Prostate gland (tissue), 2 donors: ENCODE measurements at regions not wholly inside any gene's neighbourhood (a gene's known extent, or its start where the extent isn't known, plus 50 kb on each side); places are given as distances from the start of the nearest gene placed in this dataset.

Experiments
- DNase-seq: peaks from one replicate; pipeline ENCODE4 v3.0.0-alpha.2; 2019; ENCODE audit warnings: low spot score
- H3K27ac ChIP-seq, 2 donors: fragments of 200-600 bp; sonication (generic); 2 replicates each; pipeline ENCODE4 v1.5.1; 2017 to 2019
- H3K27me3 ChIP-seq: fragments of 200-600 bp; sonication (generic); replicated peaks from 2 replicates; pipeline ENCODE4 v1.5.1; 2019; ENCODE audit not compliant: insufficient read depth
- H3K36me3 ChIP-seq, 2 donors: fragments of 200-600 bp; sonication (generic); 1 replicate in 1 of 2; 2 replicates in 1 of 2; pipeline versions ENCODE4 v1.5.1 to v1.8.1; 2017 to 2019
- H3K4me1 ChIP-seq: fragments of 200-600 bp; sonication (generic); replicated peaks from 2 replicates; pipeline ENCODE4 v1.5.1; 2019
- H3K4me3 ChIP-seq, 2 donors: fragments of 200-600 bp; sonication (generic); 2 replicates each; pipeline ENCODE4 v1.5.1; 2017 to 2019
- H3K9me3 ChIP-seq: fragments of 200-600 bp; sonication (generic); 2 replicates; pipeline ENCODE4 v1.5.1; 2017
- POLR2A ChIP-seq: fragments of 450-650 bp; IDR thresholded peaks from one replicate; pipeline ENCODE4 v1.6.1; 2016; ENCODE audit warnings: antibody characterized with exemption, mild to moderate bottlenecking
- POLR2AphosphoS5 ChIP-seq: sonication (generic); formaldehyde crosslinking; IDR thresholded peaks from one replicate; pipeline ENCODE4 v1.6.1; 2017; ENCODE audit warnings: antibody characterized with exemption
- WGBS: methylation state at CpG from one replicate; pipeline ENCODE4 v1.1.5; 2018; 5-methylcytosine and 5-hydroxymethylcytosine counted together
- intact Hi-C: fragments of 100-400 bp; cut with DNase I; formaldehyde crosslinking; loops from one replicate; pipeline ENCODE4 v1.14.2; 2022
- TF ChIP-seq, protein P1 (sequence below), 4 experiments: fragments of 200-600 bp in 2 of 4; fragments of 450-650 bp in 2 of 4; sonication (generic) in 2 of 4; IDR thresholded peaks; 1 replicate in 3 of 4; 2 replicates in 1 of 4; pipeline ENCODE4 v1.5.1; 2016 to 2019; ENCODE audit warnings: antibody characterized with exemption in 4 of 4, mild to moderate bottlenecking in 2 of 4, moderate library complexity in 2 of 4

DNA sequence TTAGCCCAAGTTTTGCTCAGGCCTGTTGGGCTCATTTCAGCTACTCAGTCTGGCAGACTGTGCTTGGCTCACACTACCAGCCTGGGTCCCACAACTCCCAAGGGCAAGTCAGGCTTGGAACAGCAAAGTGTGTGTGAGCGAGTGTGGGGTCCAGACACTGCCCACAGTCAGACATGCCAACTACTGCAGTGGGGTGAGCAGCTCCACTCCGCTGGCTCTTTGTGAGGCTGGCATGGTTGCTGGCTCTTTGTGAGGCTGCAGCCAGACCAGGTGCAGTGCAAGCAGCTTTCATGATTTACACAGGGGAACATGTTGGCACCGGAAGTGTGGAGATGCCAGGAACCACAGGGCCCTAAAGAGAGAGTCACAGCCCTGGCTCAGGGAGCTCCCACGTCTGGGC is 606.7 kb upstream of the FAM174A start:
- WGBS, result 41% methylated on average over 3 of the region's 4 CpGs
- Histone ChIP-seq H3K27ac (no peak overlapping the region), H3K9me3 (no peaks in the 10 kb centered on the region), H3K36me3 (no peaks in the 10 kb centered on the region), H3K4me1 (no peaks in the 10 kb centered on the region), H3K27me3 (no peaks in the 10 kb centered on the region), H3K4me3 (no peak overlapping the region)
- TF ChIP-seq POLR2AphosphoS5 (no peak), POLR2A (no peak)
- TF ChIP-seq, protein P1, sequence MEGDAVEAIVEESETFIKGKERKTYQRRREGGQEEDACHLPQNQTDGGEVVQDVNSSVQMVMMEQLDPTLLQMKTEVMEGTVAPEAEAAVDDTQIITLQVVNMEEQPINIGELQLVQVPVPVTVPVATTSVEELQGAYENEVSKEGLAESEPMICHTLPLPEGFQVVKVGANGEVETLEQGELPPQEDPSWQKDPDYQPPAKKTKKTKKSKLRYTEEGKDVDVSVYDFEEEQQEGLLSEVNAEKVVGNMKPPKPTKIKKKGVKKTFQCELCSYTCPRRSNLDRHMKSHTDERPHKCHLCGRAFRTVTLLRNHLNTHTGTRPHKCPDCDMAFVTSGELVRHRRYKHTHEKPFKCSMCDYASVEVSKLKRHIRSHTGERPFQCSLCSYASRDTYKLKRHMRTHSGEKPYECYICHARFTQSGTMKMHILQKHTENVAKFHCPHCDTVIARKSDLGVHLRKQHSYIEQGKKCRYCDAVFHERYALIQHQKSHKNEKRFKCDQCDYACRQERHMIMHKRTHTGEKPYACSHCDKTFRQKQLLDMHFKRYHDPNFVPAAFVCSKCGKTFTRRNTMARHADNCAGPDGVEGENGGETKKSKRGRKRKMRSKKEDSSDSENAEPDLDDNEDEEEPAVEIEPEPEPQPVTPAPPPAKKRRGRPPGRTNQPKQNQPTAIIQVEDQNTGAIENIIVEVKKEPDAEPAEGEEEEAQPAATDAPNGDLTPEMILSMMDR (IDR thresholded peaks at IDR 0.05), result no peak
- intact Hi-C loops, result no loop called here
- DNase-seq, result no peak

DNA sequence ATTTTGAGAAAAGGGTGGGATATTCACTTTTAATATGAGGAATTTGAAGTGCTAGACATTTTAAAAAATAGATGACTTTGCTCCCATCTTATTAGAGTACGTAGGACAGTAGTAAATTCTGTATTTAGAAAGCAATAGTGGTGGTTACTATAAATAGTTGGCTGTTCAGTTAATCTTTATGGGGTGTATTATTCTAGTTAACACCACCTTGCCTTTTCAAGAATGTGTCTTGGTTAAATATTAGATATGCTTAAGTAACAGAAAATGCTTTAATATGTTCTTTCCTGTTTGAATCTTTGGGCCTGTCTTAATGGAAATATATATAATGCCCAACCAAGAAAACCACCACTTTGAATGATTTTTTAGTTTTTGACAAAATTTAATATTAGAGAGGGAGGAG is 608.7 kb upstream of the FAM174A start:
- Histone ChIP-seq H3K4me1 (no peaks in the 10 kb centered on the region), H3K27ac (no peak overlapping the region), H3K4me3 (no peak overlapping the region), H3K36me3 (no peaks in the 10 kb centered on the region), H3K27me3 (no peaks in the 10 kb centered on the region), H3K9me3 (no peaks in the 10 kb centered on the region)
- TF ChIP-seq POLR2AphosphoS5, result no peak
- TF ChIP-seq, protein P1 (IDR thresholded peaks at IDR 0.05), result no peak
- intact Hi-C loops, result no loop called here
- 61% methylated on average over 1 of the region's 1 CpG for WGBS
- DNase-seq, result no peak

GRCh38 chr5:99922386-99922785 is 612.8 kb upstream of the FAM174A start:
- no peak overlapping the region for H3K27ac ChIP-seq
- no peaks in the 10 kb centered on the region for H3K9me3 ChIP-seq
- DNase-seq, result no peak
- H3K36me3 ChIP-seq, result no peaks in the 10 kb centered on the region
- no peaks in the 10 kb centered on the region for H3K4me1 ChIP-seq
- no peaks in the 10 kb centered on the region for H3K27me3 ChIP-seq
- TF ChIP-seq, protein P1 (IDR thresholded peaks at IDR 0.05), result no peak
- TF ChIP-seq POLR2AphosphoS5 (no peak), POLR2A (no peak)
- H3K4me3 ChIP-seq, result no peak overlapping the region
- intact Hi-C loops, result no loop called here

- Histone ChIP-seq H3K9me3 (no peaks in the 10 kb centered on the region), H3K36me3 (no peaks in the 10 kb centered on the region), H3K4me1 (no peaks in the 10 kb centered on the region), H3K27ac (no peak overlapping the region), H3K27me3 (no peaks in the 10 kb centered on the region), H3K4me3 (no peak overlapping the region)
- WGBS, result 70% methylated on average over 1 of the region's 1 CpG
- DNase-seq, result no peak
- intact Hi-C loops, result no loop called here
- TF ChIP-seq POLR2A (no peak), POLR2AphosphoS5 (no peak)
- TF ChIP-seq, protein P1 (IDR thresholded peaks at IDR 0.05), result no peak
These were observed 623.2 kb upstream of the FAM174A start for GRCh38 chr5:99911971-99912370.

- H3K4me1 ChIP-seq, result no peaks in the 10 kb centered on the region
- no peak for DNase-seq
- H3K27ac ChIP-seq, result no peak overlapping the region
- no peaks in the 10 kb centered on the region for H3K36me3 ChIP-seq
- no peak overlapping the region for H3K4me3 ChIP-seq
- WGBS, result 83% methylated on average over 1 of the region's 1 CpG
- TF ChIP-seq, protein P1 (IDR thresholded peaks at IDR 0.05), result no peak
- no peak for TF ChIP-seq POLR2A
- no peak for TF ChIP-seq POLR2AphosphoS5
- H3K27me3 ChIP-seq, result no peaks in the 10 kb centered on the region
- H3K9me3 ChIP-seq, result no peaks in the 10 kb centered on the region
- intact Hi-C loops, result no loop called here
These were observed 628.4 kb upstream of the FAM174A start for GRCh38 chr5:99906776-99907175.
